Calu3 (cell line): ENCODE measurements at regions not wholly inside any gene's neighbourhood (a gene's known extent, or its start where the extent isn't known, plus 50 kb on each side); places are given as distances from the start of the nearest gene placed in this dataset.

Experiments used
- BruUV-seq: library from RNA; stranded (reverse); fragments of 400-500 nt; replicated peaks from 2 replicates; lab custom pipeline; 2021; lab: Mats Ljungman, UMichigan
- CTCF ChIA-PET: fragments of 300-600 bp; sonication (Branson Sonifier 250); formaldehyde crosslinking; loops from one replicate; lab custom pipeline; 2022; ENCODE audit warnings: antibody characterized with exemption; lab: Charles Lee
- DNase-seq: peaks from one replicate; pipeline ENCODE4 v3.0.0; 2022
- H3K27ac Mint-ChIP-seq: one replicate; pipeline ENCODE4 v1.8.0; 2022; ENCODE audit warnings: mixed read lengths; ENCODE audit not compliant: unreplicated experiment
- H3K27me3 Mint-ChIP-seq: one replicate; pipeline ENCODE4 v1.8.0; 2022; ENCODE audit warnings: mixed read lengths; ENCODE audit not compliant: unreplicated experiment
- H3K36me3 Mint-ChIP-seq: one replicate; pipeline ENCODE4 v1.8.0; 2022; ENCODE audit warnings: mild to moderate bottlenecking, moderate library complexity, mixed read lengths; ENCODE audit not compliant: insufficient read depth, unreplicated experiment
- H3K4me1 Mint-ChIP-seq: one replicate; pipeline ENCODE4 v1.8.0; 2022; ENCODE audit warnings: mild to moderate bottlenecking, low read depth, mixed read lengths; ENCODE audit not compliant: unreplicated experiment
- H3K4me3 Mint-ChIP-seq: one replicate; pipeline ENCODE4 v1.8.0; 2022; ENCODE audit warnings: mild to moderate bottlenecking, low read depth, moderate library complexity, mixed read lengths; ENCODE audit not compliant: unreplicated experiment
- H3K9me3 Mint-ChIP-seq: one replicate; pipeline ENCODE4 v1.8.0; 2022; ENCODE audit warnings: low read depth, mixed read lengths; ENCODE audit not compliant: unreplicated experiment
- intact Hi-C: fragments of 100-400 bp; cut with micrococcal nuclease; formaldehyde crosslinking; loops from one replicate; pipeline ENCODE4 v1.10.0; 2022; ENCODE audit not compliant: unreplicated experiment
- TF ChIP-seq, protein P1 (sequence below): fragments of 200-600 bp; IDR thresholded peaks from one replicate; pipeline ENCODE4 v1.8.0; 2022; ENCODE audit warnings: antibody characterized with exemption; ENCODE audit not compliant: unreplicated experiment

GRCh38 chr4:65868096-65868824 lies 198.0 kb upstream of the EPHA5 start:
- no TSS peak for BruUV-seq
- TF ChIP-seq, protein P1, sequence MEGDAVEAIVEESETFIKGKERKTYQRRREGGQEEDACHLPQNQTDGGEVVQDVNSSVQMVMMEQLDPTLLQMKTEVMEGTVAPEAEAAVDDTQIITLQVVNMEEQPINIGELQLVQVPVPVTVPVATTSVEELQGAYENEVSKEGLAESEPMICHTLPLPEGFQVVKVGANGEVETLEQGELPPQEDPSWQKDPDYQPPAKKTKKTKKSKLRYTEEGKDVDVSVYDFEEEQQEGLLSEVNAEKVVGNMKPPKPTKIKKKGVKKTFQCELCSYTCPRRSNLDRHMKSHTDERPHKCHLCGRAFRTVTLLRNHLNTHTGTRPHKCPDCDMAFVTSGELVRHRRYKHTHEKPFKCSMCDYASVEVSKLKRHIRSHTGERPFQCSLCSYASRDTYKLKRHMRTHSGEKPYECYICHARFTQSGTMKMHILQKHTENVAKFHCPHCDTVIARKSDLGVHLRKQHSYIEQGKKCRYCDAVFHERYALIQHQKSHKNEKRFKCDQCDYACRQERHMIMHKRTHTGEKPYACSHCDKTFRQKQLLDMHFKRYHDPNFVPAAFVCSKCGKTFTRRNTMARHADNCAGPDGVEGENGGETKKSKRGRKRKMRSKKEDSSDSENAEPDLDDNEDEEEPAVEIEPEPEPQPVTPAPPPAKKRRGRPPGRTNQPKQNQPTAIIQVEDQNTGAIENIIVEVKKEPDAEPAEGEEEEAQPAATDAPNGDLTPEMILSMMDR = no peak
- intact Hi-C loops = no loop called here
- Mint-ChIP-seq H3K4me3 (no peak overlapping the region), H3K27ac (no peak overlapping the region), H3K36me3 (no peaks in the 10 kb centered on the region), H3K9me3 (peaks cover 3% of the 10 kb centered on the region), H3K27me3 (no peaks in the 10 kb centered on the region), H3K4me1 (no peaks in the 10 kb centered on the region)
- CTCF ChIA-PET = no interaction called here
- DNase-seq = no peak

GRCh38 chr4:65865489-65865888 lies 195.2 kb upstream of the EPHA5 start:
- CTCF ChIA-PET = no interaction called here
- TF ChIP-seq, protein P1 = no peak
- no peak overlapping the region for H3K27ac Mint-ChIP-seq
- no peak overlapping the region for H3K4me3 Mint-ChIP-seq
- no peaks in the 10 kb centered on the region for H3K27me3 Mint-ChIP-seq
- no peaks in the 10 kb centered on the region for H3K36me3 Mint-ChIP-seq
- intact Hi-C loops = no loop called here
- BruUV-seq = no TSS peak
- peak; percentile 1 for DNase-seq
- no peaks in the 10 kb centered on the region for H3K9me3 Mint-ChIP-seq
- no peaks in the 10 kb centered on the region for H3K4me1 Mint-ChIP-seq

DNA sequence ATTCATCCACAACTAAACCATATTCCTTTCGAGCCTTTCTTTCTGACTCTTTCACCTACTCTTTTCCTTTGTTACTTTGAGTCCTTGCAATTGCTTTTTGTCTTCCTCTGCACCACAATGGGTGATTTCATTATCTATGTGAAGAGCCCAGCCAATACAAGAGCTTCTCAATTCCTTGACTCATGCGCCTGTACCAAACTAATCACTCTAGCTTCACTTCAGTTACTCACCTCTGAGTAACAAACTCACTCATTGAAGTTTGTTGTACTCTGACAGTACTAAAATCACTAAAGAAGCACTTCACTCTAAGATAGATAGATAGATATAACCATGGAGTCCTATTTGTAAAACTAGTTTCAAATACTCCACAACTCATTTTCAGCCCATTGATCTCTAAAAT lies 191.7 kb upstream of the EPHA5 start:
- no peaks in the 10 kb centered on the region for H3K4me1 Mint-ChIP-seq
- no peaks in the 10 kb centered on the region for H3K27me3 Mint-ChIP-seq
- H3K36me3 Mint-ChIP-seq = no peaks in the 10 kb centered on the region
- no peak for DNase-seq
- CTCF ChIA-PET = no interaction called here
- H3K27ac Mint-ChIP-seq = no peak overlapping the region
- H3K4me3 Mint-ChIP-seq = no peak overlapping the region
- H3K9me3 Mint-ChIP-seq = peaks cover 4% of the 10 kb centered on the region
- no TSS peak for BruUV-seq
- TF ChIP-seq, protein P1 = no peak
- intact Hi-C loops = no loop called here

- no TSS peak for BruUV-seq
- CTCF ChIA-PET = no interaction called here
- Mint-ChIP-seq H3K27ac (no peak overlapping the region), H3K4me3 (no peak overlapping the region), H3K4me1 (no peaks in the 10 kb centered on the region), H3K27me3 (no peaks in the 10 kb centered on the region), H3K9me3 (no peaks in the 10 kb centered on the region), H3K36me3 (no peaks in the 10 kb centered on the region)
- no peak for DNase-seq
- TF ChIP-seq, protein P1 = no peak
- intact Hi-C loops = no loop called here
These were observed 175.0 kb upstream of the EPHA5 start for GRCh38 chr4:65845199-65845773.
